Fibroblast of mammary gland (primary cell): ENCODE measurements at regions not wholly inside any gene's neighbourhood (a gene's known extent, or its start where the extent isn't known, plus 50 kb on each side); places are given as distances from the start of the nearest gene placed in this dataset.
A peak's percentile ranks its signal among the peaks of the same experiment; 100 is the strongest.
"Not testable (repeated sequence)": the region's sequence is repeated elsewhere in the genome, so short reads cannot be mapped to it uniquely, and the experiment has no call there.

Experiments used
- DNase-seq: peaks from one replicate; pipeline ENCODE4 v3.0.0-alpha.2; 2010; ENCODE audit warnings: low read depth
- H3K4me3 ChIP-seq: 2 replicates; pipeline ENCODE4 v1.5.1; 2011; ENCODE audit warnings: low read depth, mild to moderate bottlenecking, low read length, moderate library complexity; ENCODE audit not compliant: control insufficient read depth
- TF ChIP-seq, protein P1 (sequence below): conservative IDR thresholded peaks from 2 replicates; pipeline ENCODE4 v1.5.1; 2011; ENCODE audit warnings: low read depth, low read length, inconsistent platforms; ENCODE audit not compliant: control insufficient read depth, insufficient read depth

DNA sequence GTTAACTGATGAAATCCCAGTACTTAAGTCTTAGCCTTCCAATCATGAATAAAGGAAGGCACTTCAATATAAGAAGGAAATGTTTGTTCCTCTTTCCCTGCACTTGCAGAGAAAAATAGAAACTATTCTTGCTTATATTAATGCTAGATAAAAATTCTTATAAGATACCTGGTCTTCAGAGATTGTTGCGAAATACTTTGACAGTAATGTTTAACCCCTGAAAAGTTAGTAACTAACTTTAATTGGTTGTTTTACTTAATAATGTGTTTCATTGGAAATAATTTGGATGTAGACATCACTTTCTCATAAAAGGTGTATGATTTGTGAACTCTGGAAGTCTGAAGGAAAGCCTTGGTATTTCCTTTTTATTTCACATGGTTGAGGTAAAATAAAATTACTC, 294.2 kb upstream of the SYNCRIP start:
- DNase-seq, result no peak
- TF ChIP-seq, protein P1, sequence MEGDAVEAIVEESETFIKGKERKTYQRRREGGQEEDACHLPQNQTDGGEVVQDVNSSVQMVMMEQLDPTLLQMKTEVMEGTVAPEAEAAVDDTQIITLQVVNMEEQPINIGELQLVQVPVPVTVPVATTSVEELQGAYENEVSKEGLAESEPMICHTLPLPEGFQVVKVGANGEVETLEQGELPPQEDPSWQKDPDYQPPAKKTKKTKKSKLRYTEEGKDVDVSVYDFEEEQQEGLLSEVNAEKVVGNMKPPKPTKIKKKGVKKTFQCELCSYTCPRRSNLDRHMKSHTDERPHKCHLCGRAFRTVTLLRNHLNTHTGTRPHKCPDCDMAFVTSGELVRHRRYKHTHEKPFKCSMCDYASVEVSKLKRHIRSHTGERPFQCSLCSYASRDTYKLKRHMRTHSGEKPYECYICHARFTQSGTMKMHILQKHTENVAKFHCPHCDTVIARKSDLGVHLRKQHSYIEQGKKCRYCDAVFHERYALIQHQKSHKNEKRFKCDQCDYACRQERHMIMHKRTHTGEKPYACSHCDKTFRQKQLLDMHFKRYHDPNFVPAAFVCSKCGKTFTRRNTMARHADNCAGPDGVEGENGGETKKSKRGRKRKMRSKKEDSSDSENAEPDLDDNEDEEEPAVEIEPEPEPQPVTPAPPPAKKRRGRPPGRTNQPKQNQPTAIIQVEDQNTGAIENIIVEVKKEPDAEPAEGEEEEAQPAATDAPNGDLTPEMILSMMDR, result no peak
- H3K4me3 ChIP-seq, result no peak overlapping the region

DNA sequence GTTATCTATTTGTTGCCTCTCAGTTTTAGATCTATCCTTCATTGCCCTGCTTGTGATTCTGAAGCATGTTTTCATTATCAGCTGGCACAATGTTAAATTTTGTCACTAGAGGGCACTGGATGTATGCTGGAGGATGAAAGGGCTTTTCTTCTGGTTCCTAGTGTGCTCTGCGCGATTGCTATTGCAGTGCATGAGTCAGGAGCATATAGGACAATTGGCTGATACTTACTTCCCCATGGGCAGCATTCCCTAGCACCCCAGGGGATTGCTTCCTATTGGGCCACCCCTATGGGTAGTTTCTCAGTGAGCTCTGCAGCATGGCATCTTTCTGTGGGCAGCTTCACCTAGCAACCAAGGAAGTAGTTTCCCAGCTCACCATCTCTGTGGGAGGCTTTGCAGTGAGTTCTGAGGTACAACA, 280.3 kb upstream of the SYNCRIP start:
- TF ChIP-seq, protein P1, result peak; percentile 55
- H3K4me3 ChIP-seq, result no peak overlapping the region
- DNase-seq, result peak; percentile 48

DNA sequence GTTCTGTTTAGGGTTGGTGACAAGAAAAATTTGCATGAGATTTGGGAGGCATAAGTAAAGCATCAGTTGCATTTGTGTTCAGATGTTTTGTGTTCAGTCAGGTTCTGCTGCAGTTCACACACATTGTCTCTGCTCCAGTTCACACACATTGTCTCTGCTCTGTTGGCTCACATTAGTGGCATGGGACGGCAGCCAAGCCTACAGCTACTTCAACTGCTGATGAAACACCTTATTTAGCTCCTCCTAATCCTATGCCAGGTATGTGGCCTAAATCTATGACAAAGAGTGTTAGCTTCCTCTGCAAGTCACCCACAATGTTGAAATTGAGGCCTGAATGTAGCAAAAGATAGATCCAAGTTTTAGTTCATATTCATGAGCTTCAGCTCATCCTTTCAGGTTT, 278.1 kb upstream of the SYNCRIP start:
- DNase-seq, result no peak
- H3K4me3 ChIP-seq, result no peak overlapping the region
- TF ChIP-seq, protein P1, result no peak

DNA sequence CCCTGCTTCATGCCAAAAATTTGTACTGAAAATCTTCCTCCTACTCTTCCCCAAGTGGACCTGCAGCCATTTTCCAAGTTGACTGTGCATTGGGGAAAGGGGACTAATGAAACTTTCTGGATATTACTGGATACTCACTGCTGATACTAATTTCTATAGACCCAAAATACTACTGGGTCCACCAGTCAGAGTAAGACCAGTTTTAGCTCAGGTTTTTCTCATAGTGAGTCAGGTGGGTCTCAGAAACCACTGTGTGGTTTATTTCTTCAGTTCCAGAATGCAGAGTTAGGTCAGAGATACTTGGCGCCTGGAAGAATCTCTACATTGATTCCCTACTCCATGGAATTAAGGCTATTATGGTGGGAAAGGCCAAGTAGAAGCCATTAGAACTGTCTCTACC, 274.8 kb upstream of the SYNCRIP start:
- no peak overlapping the region for H3K4me3 ChIP-seq
- TF ChIP-seq, protein P1, result no peak
- DNase-seq, result no peak

DNA sequence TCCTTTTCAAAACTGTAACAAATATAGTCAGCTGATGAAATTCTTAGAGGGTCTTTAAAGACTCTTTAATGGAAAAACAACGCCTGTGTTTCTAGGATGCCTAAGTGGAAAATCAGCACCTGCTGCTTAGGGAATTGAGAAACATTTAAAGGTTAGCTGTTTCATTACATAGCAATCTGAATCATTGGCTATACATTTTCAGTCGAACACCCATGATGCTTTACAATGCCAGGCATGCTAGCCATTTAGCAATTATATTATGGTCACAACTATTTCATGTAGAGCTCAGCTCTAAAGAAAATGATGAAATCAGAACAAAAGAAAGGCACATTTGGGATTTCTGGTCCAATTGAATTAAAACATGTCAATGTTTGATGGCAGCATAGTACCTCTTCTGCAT, 270.3 kb upstream of the SYNCRIP start:
- DNase-seq, result no peak
- no peak overlapping the region for H3K4me3 ChIP-seq
- TF ChIP-seq, protein P1, result no peak

DNA sequence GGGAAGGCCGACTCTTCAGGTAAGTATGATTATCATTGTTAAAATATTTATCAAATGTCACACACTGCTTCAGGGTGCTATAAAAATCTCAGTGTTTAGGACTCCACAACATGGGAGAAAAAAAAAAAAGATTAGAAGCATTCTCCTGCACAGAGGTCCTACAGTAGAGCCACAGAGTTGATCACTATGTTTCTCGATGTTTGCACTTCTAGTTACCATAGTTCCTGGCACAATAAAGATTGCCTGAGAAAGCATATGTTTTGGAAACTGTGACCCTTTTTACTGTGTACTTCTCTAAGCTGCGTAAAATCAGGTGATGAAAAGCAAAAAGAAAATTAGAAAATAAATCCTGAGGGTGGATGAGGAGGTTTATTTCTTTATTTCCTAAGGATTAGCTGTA, 269.9 kb upstream of the SYNCRIP start:
- no peak overlapping the region for H3K4me3 ChIP-seq
- DNase-seq, result no peak
- TF ChIP-seq, protein P1, result no peak

DNA sequence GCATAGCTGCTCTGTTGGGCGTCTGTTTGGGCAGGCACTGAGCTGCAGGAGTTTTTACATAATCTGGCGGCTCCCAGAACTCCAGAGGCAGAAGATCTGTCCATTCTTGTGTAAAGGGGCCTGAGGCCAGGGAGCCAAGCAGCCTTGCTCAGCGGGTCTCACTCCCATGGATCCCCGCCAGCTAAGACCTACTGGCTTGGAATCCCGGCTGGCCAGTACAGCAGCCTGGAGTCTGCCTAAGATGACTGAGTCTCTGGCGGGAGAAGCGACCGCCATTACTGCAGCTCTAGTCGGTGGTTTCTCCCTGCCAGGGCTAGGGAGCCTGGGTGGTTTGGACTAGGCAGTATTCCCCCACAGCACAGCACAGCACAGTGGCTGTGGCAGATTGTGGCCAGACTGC, 268.4 kb upstream of the SYNCRIP start:
- TF ChIP-seq, protein P1, result no peak
- DNase-seq, result no peak
- no peak overlapping the region for H3K4me3 ChIP-seq

DNA sequence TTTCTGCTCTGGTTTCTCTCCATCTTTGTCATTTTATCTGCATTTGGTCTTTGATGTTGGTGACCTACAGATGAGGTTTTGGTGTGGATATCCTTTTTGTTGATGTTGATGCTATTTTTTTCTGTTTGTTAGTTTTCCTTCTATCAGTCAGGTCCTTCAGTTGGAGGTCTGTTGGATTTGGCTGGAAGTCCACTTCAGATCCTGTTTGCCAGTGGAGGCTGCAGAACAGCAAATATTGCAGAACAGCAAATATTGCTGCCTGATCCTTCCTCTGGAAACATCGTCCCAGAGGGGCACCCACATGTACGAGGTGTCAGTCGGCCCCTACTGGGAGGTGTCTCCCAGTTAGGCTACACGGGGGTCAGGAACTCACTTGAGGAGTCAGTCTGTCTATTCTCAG, 265.4 kb upstream of the SYNCRIP start:
- not testable (repeated sequence) for DNase-seq, H3K4me3 ChIP-seq
